Lung (tissue), 11 donors: ENCODE measurements at regions not wholly inside any gene's neighbourhood (a gene's known extent, or its start where the extent isn't known, plus 50 kb on each side); places are given as distances from the start of the nearest gene placed in this dataset.

Experiments used
- ATAC-seq: fragments of 200-7000 bp; cut with Tn5 transposase; one replicate; pipeline ENCODE4 v1.9.1; 2020; ENCODE audit warnings: moderate number of reproducible peaks; ENCODE audit not compliant: insufficient read depth, low FRiP score
- DNase-seq, 3 donors: peaks; one replicate each; pipeline ENCODE4 v3.0.0-alpha.2; 2013 to 2017
- H3K27ac ChIP-seq, 2 donors: one replicate each; pipeline ENCODE4 v1.5.1; 2013; ENCODE audit warnings: mild to moderate bottlenecking in 2 of 2, moderate library complexity in 2 of 2, control low read depth in 1 of 2, inconsistent platforms in 1 of 2, low read depth in 1 of 2, low read length in 1 of 2
- H3K27me3 ChIP-seq, 3 donors: one replicate each; pipeline ENCODE4 v1.5.1; 2013; ENCODE audit warnings: low read length in 2 of 3; ENCODE audit not compliant: control insufficient read depth in 3 of 3, insufficient read depth in 3 of 3
- H3K36me3 ChIP-seq, 4 donors: one replicate each; pipeline ENCODE4 v1.5.1; 2013; ENCODE audit warnings: low read length in 4 of 4, mild to moderate bottlenecking in 1 of 4, moderate library complexity in 1 of 4; ENCODE audit not compliant: control insufficient read depth in 4 of 4, insufficient read depth in 4 of 4
- H3K4me1 ChIP-seq, 5 donors: one replicate each; pipeline ENCODE4 v1.5.1; 2013; ENCODE audit warnings: low read length in 5 of 5, mild to moderate bottlenecking in 2 of 5, moderate library complexity in 1 of 5; ENCODE audit not compliant: control insufficient read depth in 5 of 5, insufficient read depth in 5 of 5
- H3K4me3 ChIP-seq: one replicate; pipeline ENCODE4 v1.5.1; 2013; ENCODE audit warnings: mild to moderate bottlenecking, control low read depth, moderate library complexity
- H3K9ac ChIP-seq, 2 donors: one replicate each; pipeline ENCODE4 v1.5.1; 2013; ENCODE audit warnings: low read length in 2 of 2, control low read depth in 1 of 2; ENCODE audit not compliant: insufficient read depth in 1 of 2
- H3K9me3 ChIP-seq, 4 donors: one replicate each; pipeline ENCODE4 v1.5.1; 2013; ENCODE audit warnings: low read length in 3 of 4, mild to moderate bottlenecking in 1 of 4, moderate library complexity in 1 of 4; ENCODE audit not compliant: control insufficient read depth in 4 of 4, insufficient read depth in 3 of 4
- WGBS, 2 donors: extraction: QIAGEN DNeasy Blood & Tissue Kit; methylation state at CpG; one replicate each; pipeline ENCODE4 v1.1.7; 2013; 5-methylcytosine and 5-hydroxymethylcytosine counted together
- TF ChIP-seq, protein P1 (sequence below): IDR thresholded peaks from 2 replicates; pipeline ENCODE4 v1.5.1; 2012; ENCODE audit warnings: mild to moderate bottlenecking; ENCODE audit errors: control extremely low read depth, extremely low read depth
- donor health status: control.
- donor health status: control.
- donor health status: Bipolar disorder and iron deficiency.
- donor health status: healthy.
- donor health status: DM: yes; HTN: yes; CAD: no.

DNA sequence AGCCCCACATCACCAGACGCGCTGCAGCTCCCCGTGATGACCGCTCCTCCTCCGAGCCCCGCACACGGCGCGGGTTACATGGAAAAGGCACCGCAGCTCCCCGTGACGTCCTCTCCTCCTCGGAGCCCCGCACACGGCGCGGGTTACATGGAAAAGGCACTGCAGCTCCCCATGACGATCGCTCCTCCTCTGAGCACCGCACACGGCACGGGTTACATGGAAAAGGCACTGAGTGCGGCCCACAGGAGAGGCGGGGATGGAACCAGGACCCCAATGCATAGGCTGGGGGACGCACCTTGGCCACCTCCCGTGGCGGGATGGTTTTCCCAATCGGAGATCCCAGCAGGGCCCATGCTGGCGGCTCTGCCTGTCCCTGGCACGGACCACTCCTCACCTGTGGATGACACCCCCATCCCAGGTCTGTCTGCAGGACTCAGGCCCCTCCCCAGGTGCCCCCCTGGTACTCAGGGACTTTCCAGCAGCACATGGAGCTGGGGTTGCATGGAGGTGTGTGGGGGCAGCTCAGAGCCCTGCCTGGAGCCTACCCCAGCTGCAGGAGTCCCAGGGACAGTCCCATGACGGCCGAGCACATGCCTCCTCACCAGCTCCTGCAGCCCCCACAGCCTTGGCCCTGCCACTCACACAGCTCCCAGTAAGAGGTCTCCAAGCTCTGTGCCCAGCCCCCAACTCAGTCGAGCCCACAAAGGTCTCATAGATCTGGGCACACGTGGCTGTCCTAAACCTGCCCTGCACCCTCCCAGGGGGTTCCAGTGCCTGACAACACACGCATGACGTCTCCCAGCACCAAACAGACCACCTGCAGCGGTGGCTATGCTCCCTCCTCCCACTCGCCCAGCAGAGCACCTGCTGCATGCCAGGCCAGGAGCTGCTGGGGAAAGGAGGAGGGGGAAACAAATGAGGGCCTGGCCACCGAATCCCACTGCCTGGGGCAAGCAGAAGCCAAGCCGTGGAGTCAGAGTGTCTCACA, 166.6 kb downstream of the BRD1 start:
- H3K9ac ChIP-seq, result no peak overlapping the region
- H3K27me3 ChIP-seq, result peaks cover 0 to 4% (median 0%) of the 10 kb centered on the region in 3 donors
- no peak overlapping the region for H3K27ac ChIP-seq
- TF ChIP-seq, protein P1, sequence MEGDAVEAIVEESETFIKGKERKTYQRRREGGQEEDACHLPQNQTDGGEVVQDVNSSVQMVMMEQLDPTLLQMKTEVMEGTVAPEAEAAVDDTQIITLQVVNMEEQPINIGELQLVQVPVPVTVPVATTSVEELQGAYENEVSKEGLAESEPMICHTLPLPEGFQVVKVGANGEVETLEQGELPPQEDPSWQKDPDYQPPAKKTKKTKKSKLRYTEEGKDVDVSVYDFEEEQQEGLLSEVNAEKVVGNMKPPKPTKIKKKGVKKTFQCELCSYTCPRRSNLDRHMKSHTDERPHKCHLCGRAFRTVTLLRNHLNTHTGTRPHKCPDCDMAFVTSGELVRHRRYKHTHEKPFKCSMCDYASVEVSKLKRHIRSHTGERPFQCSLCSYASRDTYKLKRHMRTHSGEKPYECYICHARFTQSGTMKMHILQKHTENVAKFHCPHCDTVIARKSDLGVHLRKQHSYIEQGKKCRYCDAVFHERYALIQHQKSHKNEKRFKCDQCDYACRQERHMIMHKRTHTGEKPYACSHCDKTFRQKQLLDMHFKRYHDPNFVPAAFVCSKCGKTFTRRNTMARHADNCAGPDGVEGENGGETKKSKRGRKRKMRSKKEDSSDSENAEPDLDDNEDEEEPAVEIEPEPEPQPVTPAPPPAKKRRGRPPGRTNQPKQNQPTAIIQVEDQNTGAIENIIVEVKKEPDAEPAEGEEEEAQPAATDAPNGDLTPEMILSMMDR, result no peak
- H3K9me3 ChIP-seq, result peaks cover 0 to 6% (median 0%) of the 10 kb centered on the region in 4 donors
- H3K36me3 ChIP-seq, result no peaks in the 10 kb centered on the region
- H3K4me1 ChIP-seq, result peaks cover 0 to 10% (median 0%) of the 10 kb centered on the region in 5 donors
- 87 to 89% methylated on average over 40 of the region's 40 CpGs for WGBS, 2 donors
- no peak for ATAC-seq
- DNase-seq, result no peak
- no peak overlapping the region for H3K4me3 ChIP-seq

DNA sequence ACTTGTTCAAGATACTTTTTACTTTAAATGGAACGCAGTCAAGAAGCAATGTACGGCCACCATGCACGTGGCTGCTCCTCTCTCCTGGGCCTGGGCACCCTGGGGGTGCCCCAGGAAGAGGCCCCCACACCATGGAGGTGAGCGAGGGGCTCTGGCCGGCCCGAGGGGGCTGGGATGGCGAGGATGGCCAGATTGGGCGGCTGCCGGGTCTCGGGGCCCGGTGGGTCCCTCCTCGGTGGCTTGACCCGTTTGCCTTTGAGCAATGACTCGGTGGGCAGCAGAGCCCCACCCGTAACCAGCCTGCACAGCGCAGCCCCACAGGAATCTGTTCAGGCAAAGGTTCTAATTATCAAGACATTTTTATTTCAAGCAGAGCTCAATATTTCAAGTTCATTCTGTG, 167.4 kb downstream of the BRD1 start:
- TF ChIP-seq, protein P1, result no peak
- WGBS, 2 donors, result 85 to 90% methylated on average over 16 of the region's 16 CpGs
- Histone ChIP-seq H3K4me1 (peaks cover 0 to 9% (median 0%) of the 10 kb centered on the region in 5 donors), H3K27ac (peak overlapping the region in 1 of 2 donors; percentile 58), H3K9ac (no peak overlapping the region), H3K9me3 (peaks cover 0 to 6% (median 0%) of the 10 kb centered on the region in 4 donors), H3K4me3 (no peak overlapping the region), H3K36me3 (no peaks in the 10 kb centered on the region), H3K27me3 (peaks cover 0 to 7% (median 1%) of the 10 kb centered on the region in 3 donors)
- DNase-seq, result no peak
- no peak for ATAC-seq

DNA sequence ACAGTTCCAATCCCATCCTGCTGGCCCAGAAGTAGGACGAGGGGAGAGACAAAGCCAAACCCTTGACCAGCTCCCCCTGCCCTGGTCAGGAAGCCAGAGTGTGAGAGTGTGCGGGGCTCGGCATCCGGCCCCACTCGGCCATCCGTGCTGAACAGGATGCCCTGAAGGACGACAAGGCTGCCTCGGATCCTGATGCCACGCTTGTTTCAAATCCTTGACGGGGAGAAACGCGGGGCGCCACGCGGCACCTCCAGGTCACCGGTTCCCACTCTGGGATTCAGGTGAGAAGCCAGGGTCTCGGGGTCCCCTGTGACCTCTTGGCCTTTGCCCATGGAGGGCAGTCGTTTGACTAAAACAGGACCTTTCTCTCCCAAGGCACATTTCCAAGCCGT, 167.8 kb downstream of the BRD1 start:
- ATAC-seq (no peak), DNase-seq (peak in 1 of 3 donors; percentile 29)
- TF ChIP-seq, protein P1, result no peak
- H3K27ac ChIP-seq, result peak overlapping the region in 1 of 2 donors; percentile 78
- no peak overlapping the region for H3K4me3 ChIP-seq
- H3K27me3 ChIP-seq, result peaks cover 0 to 7% (median 2%) of the 10 kb centered on the region in 3 donors
- H3K36me3 ChIP-seq, result no peaks in the 10 kb centered on the region
- WGBS, 2 donors, result 66 to 85% methylated on average over 19 of the region's 19 CpGs
- H3K4me1 ChIP-seq, result peaks cover 0 to 7% (median 0%) of the 10 kb centered on the region in 5 donors
- H3K9me3 ChIP-seq, result peaks cover 0 to 5% (median 0%) of the 10 kb centered on the region in 4 donors
- no peak overlapping the region for H3K9ac ChIP-seq
